HepG2 (cell line): ENCODE measurements at regions not wholly inside any gene's neighbourhood (a gene's known extent, or its start where the extent isn't known, plus 50 kb on each side); places are given as distances from the start of the nearest gene placed in this dataset.

Experiments used
- ATAC-seq: fragments of 200-7000 bp; cut with Tn5 transposase; 3 replicates; pipeline ENCODE4 v1.9.1; 2020; ENCODE audit warnings: mild to moderate bottlenecking, moderate library complexity
- BruUV-seq: library from RNA; stranded (reverse); fragments of 400-500 nt; replicated peaks from 2 replicates; lab custom pipeline; 2021; lab: Mats Ljungman, UMichigan
- CTCF ChIA-PET: fragments of 300-600 bp; formaldehyde crosslinking; extraction: SDS; loops from one replicate; lab custom pipeline; 2021; ENCODE audit warnings: low total read pairs, inconsistent platforms, low intra/inter-chr PET ratio; lab: Yijun Ruan, JAX
- POLR2A ChIA-PET: fragments of 350-600 bp; sonication (Branson Sonifier 250); formaldehyde crosslinking; loops from one replicate; lab custom pipeline; 2020; ENCODE audit warnings: antibody characterized with exemption, inconsistent platforms; lab: Yijun Ruan, JAX
- DNase-seq: peaks from one replicate; pipeline ENCODE4 v3.0.0-alpha.2; 2015; ENCODE audit warnings: low spot score
- FAIRE-seq: peaks from 3 replicates; lab custom pipeline; 2011; peaks lifted over from hg19 to GRCh38; lab: Jason Lieb, UNC
- H2AFZ ChIP-seq: one replicate; pipeline ENCODE4 v1.6.1; 2011; ENCODE audit warnings: low read length, inconsistent platforms
- H3K27ac ChIP-seq: fragments of 300-600 bp; 3 replicates; pipeline ENCODE4 v1.8.0; 2011; ENCODE audit warnings: mixed run types, mild to moderate bottlenecking, mixed read lengths, low read length, inconsistent platforms; ENCODE audit not compliant: insufficient read depth; ENCODE audit errors: extremely low read length
- H3K27me3 ChIP-seq, 2 experiments: fragments of 200-600 bp in 1 of 2; 2 replicates in 1 of 2; 3 replicates in 1 of 2; pipeline versions ENCODE4 v1.6.0 to v1.8.0; 2011; ENCODE audit warnings: low read length in 2 of 2, mild to moderate bottlenecking in 2 of 2, moderate library complexity in 2 of 2, inconsistent platforms in 1 of 2; ENCODE audit not compliant: insufficient read depth in 2 of 2, control insufficient read depth in 1 of 2
- H3K36me3 ChIP-seq, 2 experiments: fragments of 200-600 bp in 1 of 2; replicated peaks in 1 of 2; 2 replicates in 1 of 2; 3 replicates in 1 of 2; pipeline versions ENCODE4 v1.5.1 to v1.8.0; 2011; ENCODE audit warnings: low read length in 2 of 2, inconsistent platforms in 1 of 2; ENCODE audit not compliant: insufficient read depth in 2 of 2, control insufficient read depth in 1 of 2
- H3K4me1 ChIP-seq: 2 replicates; pipeline ENCODE4 v1.5.1; 2012; ENCODE audit warnings: low read length, inconsistent platforms; ENCODE audit not compliant: insufficient read depth
- H3K4me2 ChIP-seq: 2 replicates; pipeline ENCODE4 v1.6.0; 2011; ENCODE audit warnings: low read depth, low read length, inconsistent platforms
- H3K4me3 ChIP-seq, 3 experiments: fragments of 200-600 bp in 1 of 3; sonication (generic), shearing (Covaris generic) in 1 of 3; replicated peaks in 1 of 3; 2 replicates each; pipeline ENCODE4 v1.5.1; 2011 to 2016; ENCODE audit warnings: low read length in 3 of 3, inconsistent platforms in 2 of 3, low read depth in 2 of 3, mild to moderate bottlenecking in 2 of 3, control low read depth in 1 of 3, mixed read lengths in 1 of 3; ENCODE audit not compliant: insufficient read depth in 1 of 3
- H3K79me2 ChIP-seq: one replicate; pipeline ENCODE4 v1.6.1; 2011; ENCODE audit warnings: low read length, inconsistent platforms; ENCODE audit not compliant: insufficient read depth
- H3K9ac ChIP-seq: 2 replicates; pipeline ENCODE4 v1.6.0; 2011; ENCODE audit warnings: mild to moderate bottlenecking, low read depth, low read length, inconsistent platforms; ENCODE audit not compliant: insufficient read depth
- H3K9me3 ChIP-seq: 2 replicates; pipeline ENCODE4 v1.5.1; 2012; ENCODE audit warnings: mild to moderate bottlenecking, low read length
- H4K20me1 ChIP-seq: 2 replicates; pipeline ENCODE4 v1.6.0; 2011; ENCODE audit warnings: inconsistent platforms, mild to moderate bottlenecking, low read length, moderate library complexity; ENCODE audit not compliant: insufficient read depth
- DR1 ChIP-seq: sonication (generic); formaldehyde crosslinking; IDR thresholded peaks from 2 replicates; pipeline ENCODE4 v1.8.0; 2021; ENCODE audit warnings: mild to moderate bottlenecking, missing genetic modification reagents, inconsistent platforms
- GABPB1 ChIP-seq: IDR thresholded peaks from 2 replicates; pipeline ENCODE4 v1.6.1; 2016; ENCODE audit warnings: mild to moderate bottlenecking, missing genetic modification reagents, moderate library complexity, missing compliant biosample characterization
- TAF15 ChIP-seq: fragments of 200-400 bp; formaldehyde crosslinking; IDR thresholded peaks from one replicate; pipeline ENCODE4 v1.6.1; 2018; ENCODE audit warnings: mild to moderate bottlenecking, low read depth, low read length; ENCODE audit not compliant: poor library complexity, severe bottlenecking
- TBX3 ChIP-seq: fragments of 450-650 bp; IDR thresholded peaks from 2 replicates; pipeline ENCODE4 v1.6.1; 2017; ENCODE audit warnings: antibody characterized with exemption, mild to moderate bottlenecking, inconsistent platforms, borderline replicate concordance
- U2AF1 ChIP-seq: fragments of 200-400 bp; formaldehyde crosslinking; optimal IDR thresholded peaks from 2 replicates; pipeline ENCODE3; 2017; ENCODE audit warnings: mild to moderate bottlenecking, low read depth, low read length
- XBP1 ChIP-seq: sonication (generic); formaldehyde crosslinking; IDR thresholded peaks from 2 replicates; pipeline ENCODE4 v1.5.0; 2020; ENCODE audit warnings: missing genetic modification reagents
- ZFP91 ChIP-seq: sonication (generic); formaldehyde crosslinking; IDR thresholded peaks from 2 replicates; pipeline ENCODE4 v1.9.0; 2022; ENCODE audit warnings: missing genetic modification reagents, mild to moderate bottlenecking, borderline replicate concordance
- ZNF282 ChIP-seq: fragments of 450-650 bp; IDR thresholded peaks from 2 replicates; pipeline ENCODE4 v1.6.1; 2018; ENCODE audit not compliant: partially characterized antibody
- ZNF546 ChIP-seq: sonication (generic); formaldehyde crosslinking; conservative IDR thresholded peaks from 2 replicates; pipeline ENCODE4 v1.8.1; 2023; ENCODE audit warnings: mild to moderate bottlenecking, missing genetic modification reagents
- ZNF609 ChIP-seq: sonication (generic); formaldehyde crosslinking; IDR thresholded peaks from 2 replicates; pipeline ENCODE4 v1.4.0; 2020; ENCODE audit warnings: mild to moderate bottlenecking, missing genetic modification reagents, borderline replicate concordance
- ZNF652 ChIP-seq: IDR thresholded peaks from 2 replicates; pipeline ENCODE4 v1.6.1; 2016; ENCODE audit warnings: low read depth, borderline replicate concordance
- ZSCAN29 ChIP-seq: sonication (generic); formaldehyde crosslinking; conservative IDR thresholded peaks from 2 replicates; pipeline ENCODE4 v1.4.0; 2020; ENCODE audit warnings: mild to moderate bottlenecking, missing genetic modification reagents
- WGBS: methylation state at CpG from one replicate; pipeline ENCODE4 v1.1.6; 2017; ENCODE audit warnings: low lambda C conversion rate; 5-methylcytosine and 5-hydroxymethylcytosine counted together
- in situ Hi-C: cut with HindIII; loops from 2 replicates; pipeline ENCODE4 v1.10.0; 2017; ENCODE audit warnings: low pct_unique_long_range_greater_than_20kb; ENCODE audit not compliant: extremely low pct_ligation_motif_present
- intact Hi-C: fragments of 100-400 bp; cut with micrococcal nuclease; formaldehyde crosslinking; loops from one replicate; pipeline ENCODE4 v1.10.0; 2022; ENCODE audit not compliant: unreplicated experiment

- WGBS: 3% methylated on average over 2 of the region's 2 CpGs
- Histone ChIP-seq H3K9me3 (no peaks in the 10 kb centered on the region), H4K20me1 (no peaks in the 10 kb centered on the region), H3K36me3 (no peaks in the 10 kb centered on the region), H3K4me2 (no peak overlapping the region), H3K79me2 (no peaks in the 10 kb centered on the region), H3K9ac (no peak overlapping the region), H3K4me3 (no peak overlapping the region), H3K27me3 (no peaks in the 10 kb centered on the region; a peak in 1 of 5 replicates), H3K4me1 (no peaks in the 10 kb centered on the region), H3K27ac (no peak overlapping the region), H2AFZ (no peak overlapping the region)
- in situ Hi-C loops: no loop called here
- no peak for DNase-seq
- TF ChIP-seq ZNF652 (CRISPR knock-in tag) (peak; percentile 79), TAF15 (no peak)
- BruUV-seq: no TSS peak
- FAIRE-seq: no peak
- POLR2A ChIA-PET: no interaction called here
- no peak for ATAC-seq
- CTCF ChIA-PET: no interaction called here
- intact Hi-C loops: no loop called here
Observed at GRCh38 chr4:100063355-100063754, 113.3 kb upstream of the H2AZ1 start.

GRCh38 chr4:100062921-100063320 lies 112.8 kb upstream of the H2AZ1 start:
- in situ Hi-C loops: no loop called here
- POLR2A ChIA-PET: no interaction called here
- TF ChIP-seq ZNF546 (CRISPR knock-in tag) (no peak), XBP1 (CRISPR knock-in tag) (no peak), GABPB1 (CRISPR knock-in tag) (no peak), ZFP91 (CRISPR knock-in tag) (no peak), U2AF1 (no peak), ZNF609 (CRISPR knock-in tag) (no peak), ZNF282 (no peak), TBX3 (no peak), ZSCAN29 (no peak), DR1 (CRISPR knock-in tag) (no peak)

More at GRCh38 chr4:100062921-100063320, 112.8 kb upstream of the H2AZ1 start:
- Histone ChIP-seq H3K9me3 (no peaks in the 10 kb centered on the region), H3K9ac (no peak overlapping the region), H3K36me3 (no peaks in the 10 kb centered on the region), H3K27me3 (no peaks in the 10 kb centered on the region; a peak in 1 of 5 replicates), H3K27ac (no peak overlapping the region), H3K4me2 (no peak overlapping the region), H3K4me1 (no peaks in the 10 kb centered on the region), H3K79me2 (no peaks in the 10 kb centered on the region), H4K20me1 (no peaks in the 10 kb centered on the region), H2AFZ (no peak overlapping the region), H3K4me3 (no peak overlapping the region)
- BruUV-seq: no TSS peak
- CTCF ChIA-PET: no interaction called here
- intact Hi-C loops: no loop called here
- no peak for DNase-seq
- no peak for FAIRE-seq
- no peak for ATAC-seq
